ENCODE measurements at regions not wholly inside any gene's neighbourhood (a gene's known extent, or its start where the extent isn't known, plus 50 kb on each side); places are given as distances from the start of the nearest gene placed in this dataset.

DNA sequence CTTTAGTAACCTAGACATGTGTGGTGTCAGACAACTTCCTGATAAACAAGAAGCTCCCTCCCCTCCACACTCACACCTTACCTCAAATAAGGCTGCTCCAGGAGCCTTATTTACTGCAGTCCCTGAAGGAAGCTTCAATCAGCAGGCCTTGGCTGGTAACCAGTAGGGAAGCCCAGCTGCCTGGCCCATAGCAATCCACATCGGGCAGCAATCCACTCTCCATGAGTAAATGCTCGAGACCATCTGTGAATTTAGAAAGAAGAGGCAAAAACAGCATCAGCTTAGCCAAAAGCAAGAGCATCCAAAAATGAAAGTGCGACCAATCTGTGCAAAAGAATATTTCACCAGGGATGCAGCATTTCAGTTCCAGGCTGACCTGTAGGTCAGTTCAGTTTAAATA, 213.3 kb upstream of the TUSC1 start:
- TF ChIP-seq EZH2 (IDR thresholded peaks at IDR 0.05; ENCODE audit: insufficient read depth, poor library complexity, severe bottlenecking) (no peak), EZH2phosphoT487 (IDR thresholded peaks at IDR 0.05; ENCODE audit: insufficient read depth, low read depth) (no peak)
